Neural progenitor cell (in vitro differentiated cells): ENCODE measurements at regions not wholly inside any gene's neighbourhood (a gene's known extent, or its start where the extent isn't known, plus 50 kb on each side); places are given as distances from the start of the nearest gene placed in this dataset.
A peak's percentile ranks its signal among the peaks of the same experiment; 100 is the strongest.

Experiments used
- DNase-seq: peaks from one replicate; pipeline ENCODE4 v3.0.0-alpha.2; 2016; ENCODE audit warnings: low spot score
- H2AFZ ChIP-seq: fragments of 200-600 bp; sonication (generic); replicated peaks from 2 replicates; pipeline ENCODE4 v1.6.1; 2016; ENCODE audit warnings: antibody characterized with exemption
- H3F3A ChIP-seq: fragments of 200-600 bp; sonication (generic); 2 replicates; pipeline ENCODE4 v1.6.1; 2016; ENCODE audit warnings: antibody characterized with exemption, low read depth
- H3K27ac ChIP-seq: fragments of 200-600 bp; sonication (generic); 2 replicates; pipeline ENCODE4 v1.5.1; 2016; ENCODE audit warnings: mild to moderate bottlenecking
- H3K27me3 ChIP-seq: fragments of 200-600 bp; sonication (generic); 2 replicates; pipeline ENCODE4 v1.6.1; 2016; ENCODE audit warnings: mild to moderate bottlenecking, moderate library complexity
- H3K36me3 ChIP-seq: fragments of 200-600 bp; sonication (generic); 2 replicates; pipeline ENCODE4 v1.5.1; 2016
- H3K4me1 ChIP-seq: fragments of 200-600 bp; sonication (generic); 2 replicates; pipeline ENCODE4 v1.6.1; 2016; ENCODE audit warnings: mixed run types
- H3K4me2 ChIP-seq: fragments of 200-600 bp; sonication (generic); 2 replicates; pipeline ENCODE4 v1.6.1; 2016
- H3K4me3 ChIP-seq: fragments of 200-600 bp; sonication (generic); 2 replicates; pipeline ENCODE4 v1.5.1; 2016
- H3K79me2 ChIP-seq: fragments of 200-600 bp; sonication (generic); 2 replicates; pipeline ENCODE4 v1.6.1; 2016; ENCODE audit warnings: low read depth
- H3K9ac ChIP-seq: fragments of 200-600 bp; sonication (generic); 2 replicates; pipeline ENCODE4 v1.6.1; 2016
- H3K9me3 ChIP-seq: fragments of 200-600 bp; sonication (generic); 2 replicates; pipeline ENCODE4 v1.5.1; 2016; ENCODE audit warnings: low read depth
- H4K20me1 ChIP-seq: fragments of 200-600 bp; sonication (generic); 2 replicates; pipeline ENCODE4 v1.6.1; 2016; ENCODE audit warnings: low read depth
- H3K27ac Mint-ChIP-seq: 3 replicates; pipeline ENCODE4 v1.8.0; 2021; ENCODE audit warnings: mixed read lengths
- H3K27me3 Mint-ChIP-seq: 2 replicates; pipeline ENCODE4 v1.8.0; 2022; ENCODE audit warnings: low read depth, mild to moderate bottlenecking, inconsistent platforms, moderate library complexity, mixed read lengths; ENCODE audit not compliant: insufficient read depth
- H3K36me3 Mint-ChIP-seq: 3 replicates; pipeline ENCODE4 v1.8.0; 2021; ENCODE audit warnings: mixed read lengths
- H3K4me1 Mint-ChIP-seq: 3 replicates; pipeline ENCODE4 v1.8.0; 2021; ENCODE audit warnings: mixed read lengths
- H3K4me3 Mint-ChIP-seq: 3 replicates; pipeline ENCODE4 v1.8.0; 2021; ENCODE audit warnings: mild to moderate bottlenecking, moderate library complexity, mixed read lengths
- H3K9me3 Mint-ChIP-seq: 3 replicates; pipeline ENCODE4 v1.8.0; 2020; ENCODE audit warnings: mixed read lengths
- EZH2 ChIP-seq: fragments of 200-600 bp; sonication (generic); IDR thresholded peaks from 2 replicates; pipeline ENCODE4 v1.6.1; 2017; ENCODE audit warnings: antibody characterized with exemption, mild to moderate bottlenecking, moderate library complexity
- EZH2phosphoT487 ChIP-seq: fragments of 200-600 bp; sonication (generic); IDR thresholded peaks from 2 replicates; pipeline ENCODE4 v1.6.1; 2017; ENCODE audit warnings: antibody characterized with exemption
- TF ChIP-seq, protein P1 (sequence below): fragments of 200-600 bp; sonication (generic); IDR thresholded peaks from 2 replicates; pipeline ENCODE4 v1.5.1; 2017; ENCODE audit warnings: antibody characterized with exemption, mild to moderate bottlenecking

- no peak for DNase-seq
- H4K20me1 ChIP-seq, result no peaks in the 10 kb centered on the region
- no peaks in the 10 kb centered on the region for H3K36me3 ChIP-seq
- peak overlapping the region; percentile 78 for H2AFZ ChIP-seq
- no peak overlapping the region for H3K4me3 ChIP-seq
- peaks cover 2% of the 10 kb centered on the region for H3K27me3 Mint-ChIP-seq
- H3K27ac Mint-ChIP-seq, result no peak overlapping the region
- no peaks in the 10 kb centered on the region for H3K36me3 Mint-ChIP-seq
- TF ChIP-seq EZH2 (no peak), EZH2phosphoT487 (no peak)
- TF ChIP-seq, protein P1, sequence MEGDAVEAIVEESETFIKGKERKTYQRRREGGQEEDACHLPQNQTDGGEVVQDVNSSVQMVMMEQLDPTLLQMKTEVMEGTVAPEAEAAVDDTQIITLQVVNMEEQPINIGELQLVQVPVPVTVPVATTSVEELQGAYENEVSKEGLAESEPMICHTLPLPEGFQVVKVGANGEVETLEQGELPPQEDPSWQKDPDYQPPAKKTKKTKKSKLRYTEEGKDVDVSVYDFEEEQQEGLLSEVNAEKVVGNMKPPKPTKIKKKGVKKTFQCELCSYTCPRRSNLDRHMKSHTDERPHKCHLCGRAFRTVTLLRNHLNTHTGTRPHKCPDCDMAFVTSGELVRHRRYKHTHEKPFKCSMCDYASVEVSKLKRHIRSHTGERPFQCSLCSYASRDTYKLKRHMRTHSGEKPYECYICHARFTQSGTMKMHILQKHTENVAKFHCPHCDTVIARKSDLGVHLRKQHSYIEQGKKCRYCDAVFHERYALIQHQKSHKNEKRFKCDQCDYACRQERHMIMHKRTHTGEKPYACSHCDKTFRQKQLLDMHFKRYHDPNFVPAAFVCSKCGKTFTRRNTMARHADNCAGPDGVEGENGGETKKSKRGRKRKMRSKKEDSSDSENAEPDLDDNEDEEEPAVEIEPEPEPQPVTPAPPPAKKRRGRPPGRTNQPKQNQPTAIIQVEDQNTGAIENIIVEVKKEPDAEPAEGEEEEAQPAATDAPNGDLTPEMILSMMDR, result no peak
- no peak overlapping the region for H3K27ac ChIP-seq
- no peak overlapping the region for H3K4me2 ChIP-seq
- H3K9ac ChIP-seq, result no peak overlapping the region
- peaks cover 7% of the 10 kb centered on the region for H3K4me1 Mint-ChIP-seq
- H3K9me3 Mint-ChIP-seq, result no peaks in the 10 kb centered on the region
- peaks cover 8% of the 10 kb centered on the region for H3K4me1 ChIP-seq
- H3K4me3 Mint-ChIP-seq, result no peak overlapping the region
- no peaks in the 10 kb centered on the region for H3K79me2 ChIP-seq
- H3K9me3 ChIP-seq, result no peaks in the 10 kb centered on the region
- no peaks in the 10 kb centered on the region for H3F3A ChIP-seq
- H3K27me3 ChIP-seq, result no peaks in the 10 kb centered on the region
Observed at GRCh38 chr3:137282871-137283270, 325.1 kb downstream of the IL20RB start.

- Histone ChIP-seq H3K27me3 (no peaks in the 10 kb centered on the region), H3K4me2 (no peak overlapping the region), H3K9me3 (no peaks in the 10 kb centered on the region), H3K36me3 (no peaks in the 10 kb centered on the region), H3F3A (no peaks in the 10 kb centered on the region), H3K27ac (no peak overlapping the region), H3K79me2 (no peaks in the 10 kb centered on the region), H3K4me1 (no peaks in the 10 kb centered on the region), H2AFZ (no peak overlapping the region), H3K9ac (no peak overlapping the region), H4K20me1 (no peaks in the 10 kb centered on the region), H3K4me3 (no peak overlapping the region)
- Mint-ChIP-seq H3K4me3 (no peak overlapping the region), H3K36me3 (no peaks in the 10 kb centered on the region), H3K4me1 (no peaks in the 10 kb centered on the region), H3K27ac (no peak overlapping the region), H3K9me3 (no peaks in the 10 kb centered on the region), H3K27me3 (no peaks in the 10 kb centered on the region)
- DNase-seq, result no peak
- TF ChIP-seq EZH2phosphoT487, result no peak
- no peak for TF ChIP-seq EZH2
- TF ChIP-seq, protein P1, result no peak
Observed at GRCh38 chr3:137285924-137286323, 328.1 kb downstream of the IL20RB start.

- TF ChIP-seq, protein P1, result no peak
- TF ChIP-seq EZH2 (no peak), EZH2phosphoT487 (no peak)
- Mint-ChIP-seq H3K9me3 (no peaks in the 10 kb centered on the region), H3K4me3 (no peak overlapping the region), H3K27me3 (no peaks in the 10 kb centered on the region), H3K27ac (no peak overlapping the region), H3K36me3 (no peaks in the 10 kb centered on the region), H3K4me1 (peaks cover 35% of the 10 kb centered on the region)
- Histone ChIP-seq H2AFZ (no peak overlapping the region), H3K27ac (no peak overlapping the region), H3K36me3 (no peaks in the 10 kb centered on the region), H3F3A (peaks cover 5% of the 10 kb centered on the region), H3K27me3 (peaks cover 17% of the 10 kb centered on the region), H3K9ac (no peak overlapping the region), H3K4me3 (no peak overlapping the region), H3K9me3 (no peaks in the 10 kb centered on the region), H3K79me2 (no peaks in the 10 kb centered on the region), H3K4me1 (peaks cover 17% of the 10 kb centered on the region), H4K20me1 (no peaks in the 10 kb centered on the region), H3K4me2 (no peak overlapping the region)
- DNase-seq, result no peak
Observed at GRCh38 chr3:137293086-137293485, 335.3 kb downstream of the IL20RB start.

- Histone ChIP-seq H3K79me2 (no peaks in the 10 kb centered on the region), H3K4me3 (no peak overlapping the region), H3K27ac (no peak overlapping the region), H3K4me2 (no peak overlapping the region), H3K36me3 (no peaks in the 10 kb centered on the region), H3K9me3 (no peaks in the 10 kb centered on the region), H3F3A (peaks cover 5% of the 10 kb centered on the region), H2AFZ (no peak overlapping the region), H3K9ac (no peak overlapping the region), H3K4me1 (peaks cover 17% of the 10 kb centered on the region), H4K20me1 (no peaks in the 10 kb centered on the region), H3K27me3 (peaks cover 17% of the 10 kb centered on the region)
- no peaks in the 10 kb centered on the region for H3K36me3 Mint-ChIP-seq
- H3K4me1 Mint-ChIP-seq, result peaks cover 35% of the 10 kb centered on the region
- TF ChIP-seq, protein P1, result no peak
- TF ChIP-seq EZH2phosphoT487 (no peak), EZH2 (no peak)
- H3K27me3 Mint-ChIP-seq, result no peaks in the 10 kb centered on the region
- H3K27ac Mint-ChIP-seq, result peak overlapping the region; percentile 1
- DNase-seq, result peak; percentile 35
- H3K4me3 Mint-ChIP-seq, result no peak overlapping the region
- H3K9me3 Mint-ChIP-seq, result no peaks in the 10 kb centered on the region
Observed at GRCh38 chr3:137294139-137294538, 336.4 kb downstream of the IL20RB start.
